GM12865 (cell line): ENCODE measurements at regions not wholly inside any gene's neighbourhood (a gene's known extent, or its start where the extent isn't known, plus 50 kb on each side); places are given as distances from the start of the nearest gene placed in this dataset.

ENCODE experiments used
- DNase-seq: peaks from one replicate; pipeline ENCODE4 v3.0.0; 2010; ENCODE audit warnings: low read depth
- H3K4me3 ChIP-seq: 2 replicates; pipeline ENCODE4 v1.5.1; 2011; ENCODE audit warnings: mild to moderate bottlenecking, low read depth, low read length, control low read depth
- CTCF ChIP-seq: IDR thresholded peaks from 2 replicates; pipeline ENCODE4 v1.5.1; 2011; ENCODE audit warnings: low read length, control low read depth, low read depth, inconsistent platforms; ENCODE audit not compliant: insufficient read depth; ENCODE audit errors: missing control alignments

- no peak for TF ChIP-seq CTCF
- H3K4me3 ChIP-seq = no peak overlapping the region
- no peak for DNase-seq
These were observed 241.2 kb downstream of the FAM76B start for GRCh38 chr11:95548416-95548815.

DNA sequence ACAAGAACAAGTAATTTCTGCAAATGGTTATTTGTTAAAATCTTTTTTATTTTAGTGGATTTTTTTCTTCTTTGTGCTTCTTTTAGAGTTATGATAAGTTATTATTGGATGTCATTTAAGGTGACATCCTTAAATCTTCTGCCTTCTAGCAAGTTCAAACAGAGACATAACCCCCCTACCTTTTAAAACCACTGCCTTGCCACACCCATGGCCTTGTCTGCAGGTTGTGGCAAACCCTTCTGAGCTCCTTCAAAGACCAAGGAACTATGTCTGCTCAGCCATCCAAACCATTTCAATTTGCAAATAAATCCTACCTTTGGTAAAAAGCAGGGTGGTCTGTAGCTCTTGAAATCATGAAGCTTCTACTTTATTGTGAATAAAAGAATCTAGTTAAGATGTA is 241.6 kb downstream of the FAM76B start:
- DNase-seq = no peak
- TF ChIP-seq CTCF = no peak
- no peak overlapping the region for H3K4me3 ChIP-seq

DNA sequence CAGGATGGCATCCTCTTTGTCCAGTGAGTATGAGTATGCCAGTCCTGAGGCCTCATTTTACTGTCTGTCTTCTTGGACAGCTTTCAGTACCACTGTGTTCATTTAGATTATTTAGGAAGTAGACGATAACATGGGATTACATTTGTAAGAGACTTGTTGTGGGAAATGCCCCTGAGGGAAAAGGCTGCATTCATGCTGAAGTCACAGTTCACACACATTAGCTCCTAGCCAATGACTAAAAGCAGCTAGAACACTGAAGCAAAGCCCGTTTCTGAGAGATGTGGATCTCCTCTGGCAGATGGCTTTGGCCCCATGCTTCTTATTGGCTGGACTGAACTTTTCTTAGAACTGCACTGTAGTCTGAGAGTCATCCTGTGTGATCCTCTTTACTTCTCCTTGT is 242.4 kb downstream of the FAM76B start:
- DNase-seq = no peak
- no peak for TF ChIP-seq CTCF
- H3K4me3 ChIP-seq = no peak overlapping the region

DNA sequence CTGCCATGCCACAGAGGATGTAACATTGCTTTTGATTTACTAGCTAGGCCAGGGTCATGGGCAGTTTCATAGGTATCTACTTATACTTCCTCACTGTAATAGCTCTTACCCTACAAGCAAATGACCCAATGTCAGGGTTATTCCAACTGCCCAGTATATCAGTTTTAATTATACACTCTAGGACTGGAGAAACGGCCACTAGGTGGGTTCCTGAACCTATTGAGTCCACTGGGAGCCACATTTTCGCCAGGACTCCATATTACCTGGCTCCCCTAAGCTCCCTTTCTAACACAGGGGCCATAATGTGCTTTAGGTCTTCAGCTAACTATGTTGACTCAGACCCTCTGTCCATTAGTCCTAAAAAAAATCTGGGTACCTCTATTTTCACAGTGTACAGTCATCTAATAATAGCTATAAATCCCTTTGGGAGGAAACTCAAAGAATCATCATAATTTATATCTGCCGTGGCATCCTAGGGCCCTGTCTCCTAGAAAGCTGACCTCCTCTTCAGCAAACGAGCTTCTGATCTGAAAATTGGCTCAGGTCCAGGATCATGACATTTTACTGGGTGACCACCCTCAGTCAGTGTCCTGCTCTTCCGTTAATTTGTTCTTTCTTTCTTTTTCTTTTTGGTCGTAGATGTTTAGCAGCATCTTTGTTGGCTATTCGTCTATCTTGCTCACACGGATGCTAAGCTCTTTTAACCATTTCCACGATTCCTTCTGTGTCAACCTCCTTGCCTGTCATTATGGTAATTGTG is 244.3 kb downstream of the FAM76B start:
- peak; percentile 15 for TF ChIP-seq CTCF
- H3K4me3 ChIP-seq = no peak overlapping the region
- peak; percentile 34 for DNase-seq

GRCh38 chr11:95544095-95544856 is 245.3 kb downstream of the FAM76B start:
- no peak for TF ChIP-seq CTCF
- H3K4me3 ChIP-seq = no peak overlapping the region
- no peak for DNase-seq

DNA sequence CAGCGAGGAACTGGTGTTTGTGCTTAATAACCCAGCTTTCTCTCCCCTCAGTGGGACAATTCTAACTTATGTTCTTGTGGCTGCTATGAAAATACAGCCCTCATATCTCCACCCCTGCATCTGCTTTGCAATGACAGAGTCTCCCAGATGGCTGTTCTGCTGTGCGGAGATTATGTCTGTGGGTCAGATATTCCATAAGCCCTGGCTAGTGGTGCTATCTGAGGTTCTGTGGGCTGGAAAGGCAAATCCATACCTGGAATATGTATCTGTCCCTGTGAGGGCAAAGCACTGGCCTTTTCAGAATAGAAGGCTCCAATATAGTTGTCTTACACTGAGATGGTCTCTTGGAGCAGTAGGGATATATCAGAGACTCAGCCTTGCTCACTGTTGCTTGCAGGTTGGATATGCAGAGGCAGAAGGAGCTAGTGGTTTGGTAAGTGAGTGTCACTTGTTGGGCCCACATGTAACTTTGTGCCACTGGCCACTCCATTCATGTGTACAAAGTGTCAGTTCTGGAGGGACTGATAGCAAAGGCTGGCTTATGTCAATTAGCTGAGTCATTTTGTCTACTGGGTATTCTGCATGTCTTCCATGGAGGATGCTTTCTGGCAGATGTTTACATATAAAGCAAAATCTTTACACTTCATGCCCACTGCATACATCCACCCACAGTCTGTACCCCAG is 246.6 kb downstream of the FAM76B start:
- TF ChIP-seq CTCF = no peak
- no peak overlapping the region for H3K4me3 ChIP-seq
- no peak for DNase-seq
